ENCODE measurements at regions not wholly inside any gene's neighbourhood (a gene's known extent, or its start where the extent isn't known, plus 50 kb on each side); places are given as distances from the start of the nearest gene placed in this dataset.

DNA sequence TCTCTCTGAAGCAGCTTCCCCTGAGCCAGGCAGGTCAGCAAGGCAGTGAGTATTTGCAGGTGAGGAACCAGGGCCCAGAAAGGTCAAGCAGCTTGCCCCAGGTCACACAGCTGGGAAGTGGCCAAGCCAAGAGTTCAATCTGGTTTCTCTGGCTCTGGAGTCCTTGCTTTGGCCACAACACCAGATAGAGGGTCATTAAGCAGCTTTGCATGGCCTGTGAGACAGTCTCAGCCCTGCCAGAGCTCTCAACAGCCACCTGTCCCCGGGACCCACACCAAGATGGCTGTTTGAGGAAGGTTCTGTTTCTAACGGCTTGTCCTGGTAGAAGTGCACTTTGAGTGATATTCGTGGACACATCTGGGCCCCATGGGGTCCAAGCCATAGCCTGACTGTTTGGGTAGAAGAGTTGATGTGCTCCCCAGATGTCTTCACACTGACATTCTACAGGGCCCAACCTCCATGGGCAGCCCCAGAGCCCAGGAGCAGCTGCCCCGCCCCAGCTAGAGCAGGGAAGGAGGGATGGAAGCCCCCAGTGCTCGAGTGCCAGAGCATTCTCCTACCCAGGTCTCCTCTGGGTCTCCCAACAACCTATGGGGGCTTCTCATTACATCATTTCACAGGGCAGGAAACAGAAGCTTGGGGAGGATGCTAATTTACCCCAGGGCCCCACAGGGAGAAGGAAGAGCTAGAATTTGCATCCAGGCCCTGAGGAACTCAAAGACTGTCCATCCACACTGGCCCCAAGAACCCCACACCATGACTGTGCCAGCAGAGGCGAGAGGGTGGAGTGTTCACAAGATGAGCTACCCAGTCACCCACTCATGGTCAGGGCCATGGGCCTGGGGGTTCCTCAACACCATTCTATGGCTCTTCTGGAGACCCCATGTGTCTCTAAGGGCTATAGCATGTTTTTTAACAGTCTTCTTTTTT is 107.3 kb upstream of the CDH5 start:
- TF ChIP-seq, protein P1, sequence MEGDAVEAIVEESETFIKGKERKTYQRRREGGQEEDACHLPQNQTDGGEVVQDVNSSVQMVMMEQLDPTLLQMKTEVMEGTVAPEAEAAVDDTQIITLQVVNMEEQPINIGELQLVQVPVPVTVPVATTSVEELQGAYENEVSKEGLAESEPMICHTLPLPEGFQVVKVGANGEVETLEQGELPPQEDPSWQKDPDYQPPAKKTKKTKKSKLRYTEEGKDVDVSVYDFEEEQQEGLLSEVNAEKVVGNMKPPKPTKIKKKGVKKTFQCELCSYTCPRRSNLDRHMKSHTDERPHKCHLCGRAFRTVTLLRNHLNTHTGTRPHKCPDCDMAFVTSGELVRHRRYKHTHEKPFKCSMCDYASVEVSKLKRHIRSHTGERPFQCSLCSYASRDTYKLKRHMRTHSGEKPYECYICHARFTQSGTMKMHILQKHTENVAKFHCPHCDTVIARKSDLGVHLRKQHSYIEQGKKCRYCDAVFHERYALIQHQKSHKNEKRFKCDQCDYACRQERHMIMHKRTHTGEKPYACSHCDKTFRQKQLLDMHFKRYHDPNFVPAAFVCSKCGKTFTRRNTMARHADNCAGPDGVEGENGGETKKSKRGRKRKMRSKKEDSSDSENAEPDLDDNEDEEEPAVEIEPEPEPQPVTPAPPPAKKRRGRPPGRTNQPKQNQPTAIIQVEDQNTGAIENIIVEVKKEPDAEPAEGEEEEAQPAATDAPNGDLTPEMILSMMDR (IDR thresholded peaks at IDR 0.05) = no peak
- TF ChIP-seq POLR2A (IDR thresholded peaks at IDR 0.05) = no peak
